Natural killer cell (primary cell): ENCODE measurements at regions not wholly inside any gene's neighbourhood (a gene's known extent, or its start where the extent isn't known, plus 50 kb on each side); places are given as distances from the start of the nearest gene placed in this dataset.

Source experiments
- ATAC-seq, 3 donors: fragments of 150-1000 bp in 2 of 3; fragments of 200-7000 bp in 1 of 3; cut with Tn5 transposase; 1 replicate in 1 of 3; 2 replicates in 2 of 3; pipeline ENCODE4 v1.10.0; 2021; ENCODE audit warnings: mild to moderate bottlenecking in 2 of 3, moderate library complexity in 2 of 3
- DNase-seq, 2 donors: peaks; one replicate each; pipeline versions ENCODE4 v3.0.0 to v3.0.0-alpha.2; 2013 to 2021; ENCODE audit warnings: mixed read lengths in 1 of 2
- H3K27ac ChIP-seq: one replicate; pipeline ENCODE4 v1.5.1; 2013; ENCODE audit warnings: mild to moderate bottlenecking, low read length
- H3K27me3 ChIP-seq: one replicate; pipeline ENCODE4 v1.6.1; 2013; ENCODE audit warnings: low read length; ENCODE audit not compliant: control insufficient read depth, insufficient read depth
- H3K36me3 ChIP-seq: one replicate; pipeline ENCODE4 v1.6.1; 2013; ENCODE audit warnings: low read length; ENCODE audit not compliant: control insufficient read depth, insufficient read depth
- H3K4me1 ChIP-seq: one replicate; pipeline ENCODE4 v1.6.1; 2013; ENCODE audit warnings: low read length; ENCODE audit not compliant: control insufficient read depth, insufficient read depth
- H3K4me3 ChIP-seq: one replicate; pipeline ENCODE4 v1.5.1; 2013; ENCODE audit warnings: low read length
- H3K9me3 ChIP-seq: one replicate; pipeline ENCODE4 v1.6.1; 2013; ENCODE audit warnings: low read length; ENCODE audit not compliant: control insufficient read depth, insufficient read depth
- H3K27ac Mint-ChIP-seq, 2 donors: one replicate each; pipeline ENCODE4 v1.8.0; 2022; ENCODE audit warnings: mild to moderate bottlenecking in 2 of 2, mixed read lengths in 2 of 2, moderate library complexity in 1 of 2
- H3K27me3 Mint-ChIP-seq, 2 donors: one replicate each; pipeline ENCODE4 v1.8.0; 2022; ENCODE audit warnings: low read depth in 2 of 2, mixed read lengths in 2 of 2
- H3K36me3 Mint-ChIP-seq: one replicate; pipeline ENCODE4 v1.8.0; 2022; ENCODE audit warnings: mixed read lengths
- H3K4me1 Mint-ChIP-seq, 2 donors: one replicate each; pipeline ENCODE4 v1.8.0; 2022; ENCODE audit warnings: mixed read lengths in 2 of 2
- H3K4me3 Mint-ChIP-seq: one replicate; pipeline ENCODE4 v1.8.0; 2022; ENCODE audit warnings: mild to moderate bottlenecking, moderate library complexity, mixed read lengths
- H3K9me3 Mint-ChIP-seq, 2 donors: one replicate each; pipeline ENCODE4 v1.8.0; 2022; ENCODE audit warnings: mixed read lengths in 2 of 2
- WGBS: methylation state at CpG from one replicate; pipeline ENCODE4 v1.1.7; 2013; ENCODE audit warnings: missing lambda C conversion rate; ENCODE audit not compliant: insufficient coverage; 5-methylcytosine and 5-hydroxymethylcytosine counted together
- intact Hi-C: fragments of 100-400 bp; cut with micrococcal nuclease; formaldehyde crosslinking; loops from one replicate; pipeline ENCODE4 v1.14.2; 2022
- TF ChIP-seq, protein P1 (sequence below): fragments of 200-600 bp; IDR thresholded peaks from one replicate; pipeline ENCODE4 v1.8.0; 2022; ENCODE audit warnings: antibody characterized with exemption

DNA sequence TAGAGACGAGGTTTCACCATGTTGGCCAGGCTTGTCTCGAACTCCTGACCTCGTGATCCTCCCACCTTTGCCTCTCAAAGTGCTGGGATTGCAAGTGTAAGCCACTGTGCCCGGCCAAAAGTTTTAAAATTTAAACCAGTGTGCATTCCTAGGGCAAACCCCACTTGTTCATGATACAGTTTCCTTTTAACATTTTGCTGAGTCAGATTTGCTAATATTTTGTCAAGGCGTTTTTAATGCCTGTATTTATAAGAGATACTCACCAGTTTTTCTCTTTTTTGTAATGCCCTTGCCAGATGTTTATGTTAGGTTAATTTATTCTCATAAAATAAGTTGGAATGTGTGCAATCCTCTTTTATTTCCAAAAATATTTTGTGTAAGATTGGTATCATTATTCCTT lies 927.4 kb downstream of the DNAJB9 start:
- no peak overlapping the region for H3K27ac ChIP-seq
- H3K9me3 ChIP-seq, result no peaks in the 10 kb centered on the region
- 84% methylated on average over 4 of the region's 5 CpGs for WGBS
- no peaks in the 10 kb centered on the region for H3K27me3 ChIP-seq
- no peaks in the 10 kb centered on the region for H3K36me3 ChIP-seq
- Mint-ChIP-seq H3K27me3 (no peaks in the 10 kb centered on the region), H3K4me1 (no peaks in the 10 kb centered on the region), H3K4me3 (no peak overlapping the region), H3K27ac (no peak overlapping the region), H3K36me3 (peaks cover 25% of the 10 kb centered on the region), H3K9me3 (peaks cover 30 to 33% of the 10 kb centered on the region in 2 donors)
- no peak for DNase-seq
- H3K4me1 ChIP-seq, result no peaks in the 10 kb centered on the region
- TF ChIP-seq, protein P1, sequence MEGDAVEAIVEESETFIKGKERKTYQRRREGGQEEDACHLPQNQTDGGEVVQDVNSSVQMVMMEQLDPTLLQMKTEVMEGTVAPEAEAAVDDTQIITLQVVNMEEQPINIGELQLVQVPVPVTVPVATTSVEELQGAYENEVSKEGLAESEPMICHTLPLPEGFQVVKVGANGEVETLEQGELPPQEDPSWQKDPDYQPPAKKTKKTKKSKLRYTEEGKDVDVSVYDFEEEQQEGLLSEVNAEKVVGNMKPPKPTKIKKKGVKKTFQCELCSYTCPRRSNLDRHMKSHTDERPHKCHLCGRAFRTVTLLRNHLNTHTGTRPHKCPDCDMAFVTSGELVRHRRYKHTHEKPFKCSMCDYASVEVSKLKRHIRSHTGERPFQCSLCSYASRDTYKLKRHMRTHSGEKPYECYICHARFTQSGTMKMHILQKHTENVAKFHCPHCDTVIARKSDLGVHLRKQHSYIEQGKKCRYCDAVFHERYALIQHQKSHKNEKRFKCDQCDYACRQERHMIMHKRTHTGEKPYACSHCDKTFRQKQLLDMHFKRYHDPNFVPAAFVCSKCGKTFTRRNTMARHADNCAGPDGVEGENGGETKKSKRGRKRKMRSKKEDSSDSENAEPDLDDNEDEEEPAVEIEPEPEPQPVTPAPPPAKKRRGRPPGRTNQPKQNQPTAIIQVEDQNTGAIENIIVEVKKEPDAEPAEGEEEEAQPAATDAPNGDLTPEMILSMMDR, result no peak
- no peak overlapping the region for H3K4me3 ChIP-seq
- intact Hi-C loops, result no loop called here
- ATAC-seq, result no peak

DNA sequence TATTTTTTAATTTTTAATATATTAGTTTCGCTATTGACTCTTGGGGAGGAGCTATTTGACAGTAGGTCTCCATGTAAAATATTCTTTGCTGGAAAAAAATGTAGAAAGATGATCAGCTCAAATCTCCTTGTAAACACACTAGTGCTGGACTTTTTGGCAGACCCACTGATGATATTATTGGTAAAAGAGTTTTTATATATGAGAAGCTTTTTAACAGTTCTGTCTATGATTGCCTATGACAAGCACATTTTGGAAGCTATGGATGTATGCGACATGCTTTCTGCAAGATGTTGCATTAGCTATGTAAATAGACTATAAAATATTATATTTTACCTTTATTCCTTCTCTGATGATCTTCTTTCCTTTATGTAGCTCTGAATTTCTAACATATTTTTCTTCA lies 928.5 kb downstream of the DNAJB9 start:
- no peak overlapping the region for H3K4me3 Mint-ChIP-seq
- no peak for DNase-seq
- no peak overlapping the region for H3K27ac Mint-ChIP-seq
- Histone ChIP-seq H3K36me3 (no peaks in the 10 kb centered on the region), H3K4me1 (no peaks in the 10 kb centered on the region), H3K27me3 (no peaks in the 10 kb centered on the region), H3K4me3 (no peak overlapping the region), H3K9me3 (peaks cover 3% of the 10 kb centered on the region), H3K27ac (no peak overlapping the region)
- H3K9me3 Mint-ChIP-seq, result peaks cover 29 to 34% of the 10 kb centered on the region in 2 donors
- WGBS, result no CpG with 5 or more reads among the region's 2 CpGs
- TF ChIP-seq, protein P1, result no peak
- H3K4me1 Mint-ChIP-seq, result no peaks in the 10 kb centered on the region
- no peak for ATAC-seq
- H3K27me3 Mint-ChIP-seq, result no peaks in the 10 kb centered on the region
- peaks cover 34% of the 10 kb centered on the region for H3K36me3 Mint-ChIP-seq
- intact Hi-C loops, result no loop called here

DNA sequence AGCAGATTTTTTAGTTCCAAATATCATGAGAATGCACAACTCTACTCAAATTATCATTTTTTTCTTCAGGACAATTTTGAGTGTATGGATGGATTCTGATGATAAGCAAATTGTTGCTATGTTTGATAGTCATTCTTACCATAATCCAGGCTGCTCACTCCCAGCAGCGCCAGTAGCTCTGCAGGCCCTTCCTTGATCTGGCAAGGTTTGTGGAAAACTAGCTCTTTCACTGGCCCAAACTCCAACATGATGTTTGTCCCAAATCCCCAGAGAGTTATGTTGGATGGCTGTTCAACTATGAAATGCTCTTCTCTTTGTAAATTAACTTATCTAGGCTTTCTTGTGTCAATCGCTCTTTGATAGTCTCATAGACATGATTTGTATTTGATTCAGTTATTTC lies 933.7 kb downstream of the DNAJB9 start:
- intact Hi-C loops, result no loop called here
- no peak overlapping the region for H3K27ac Mint-ChIP-seq
- Histone ChIP-seq H3K27me3 (no peaks in the 10 kb centered on the region), H3K4me1 (no peaks in the 10 kb centered on the region), H3K27ac (no peak overlapping the region), H3K4me3 (no peak overlapping the region), H3K9me3 (peaks cover 3% of the 10 kb centered on the region), H3K36me3 (no peaks in the 10 kb centered on the region)
- TF ChIP-seq, protein P1, result no peak
- ATAC-seq, result no peak
- H3K36me3 Mint-ChIP-seq, result peaks cover 39% of the 10 kb centered on the region
- no peak for DNase-seq
- WGBS, result 70% methylated on average over 1 of the region's 2 CpGs
- no peaks in the 10 kb centered on the region for H3K4me1 Mint-ChIP-seq
- no peaks in the 10 kb centered on the region for H3K27me3 Mint-ChIP-seq
- peaks cover 33% of the 10 kb centered on the region in 2 donors for H3K9me3 Mint-ChIP-seq
- H3K4me3 Mint-ChIP-seq, result no peak overlapping the region

DNA sequence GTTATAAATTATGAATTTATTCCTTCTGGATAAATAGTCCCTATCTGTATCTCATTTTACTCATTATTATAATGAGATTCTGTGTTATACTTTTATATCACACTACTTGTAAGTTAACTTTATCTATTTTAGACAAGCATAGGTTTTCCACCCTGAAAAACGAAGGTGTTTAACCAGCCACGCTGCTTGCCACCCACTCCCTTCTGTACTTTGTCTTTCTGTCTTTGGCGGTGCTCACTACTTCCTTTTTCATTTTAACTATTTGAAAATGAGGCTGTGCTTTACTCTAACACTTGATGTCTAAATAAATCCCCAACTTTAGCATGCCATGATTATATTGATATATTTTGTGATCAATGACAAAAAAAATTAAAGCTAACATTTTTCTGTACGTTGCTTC lies 952.9 kb downstream of the DNAJB9 start:
- Histone ChIP-seq H3K27me3 (no peaks in the 10 kb centered on the region), H3K36me3 (no peaks in the 10 kb centered on the region), H3K4me3 (no peak overlapping the region), H3K27ac (no peak overlapping the region), H3K4me1 (no peaks in the 10 kb centered on the region), H3K9me3 (no peaks in the 10 kb centered on the region)
- intact Hi-C loops, result no loop called here
- no peak for ATAC-seq
- Mint-ChIP-seq H3K36me3 (no peaks in the 10 kb centered on the region), H3K4me1 (no peaks in the 10 kb centered on the region), H3K9me3 (peaks cover 5 to 8% of the 10 kb centered on the region in 2 donors), H3K27me3 (no peaks in the 10 kb centered on the region), H3K27ac (no peak overlapping the region), H3K4me3 (no peak overlapping the region)
- WGBS, result 25% methylated on average over 3 of the region's 4 CpGs
- DNase-seq, result no peak
- TF ChIP-seq, protein P1, result no peak
